WERI-Rb-1 (cell line): ENCODE measurements at regions not wholly inside any gene's neighbourhood (a gene's known extent, or its start where the extent isn't known, plus 50 kb on each side); places are given as distances from the start of the nearest gene placed in this dataset.
A peak's percentile ranks its signal among the peaks of the same experiment; 100 is the strongest.

Source experiments
- DNase-seq: peaks from one replicate; pipeline ENCODE4 v3.0.0-alpha.2; 2020
- H3K27ac ChIP-seq: fragments of 250-450 bp; sonication (Bioruptor Pico); 2 replicates; pipeline ENCODE4 v1.5.1; 2020; ENCODE audit warnings: mild to moderate bottlenecking, moderate library complexity
- H3K27me3 ChIP-seq: fragments of 250-450 bp; sonication (Bioruptor Pico); 2 replicates; pipeline ENCODE4 v1.5.1; 2021; ENCODE audit warnings: mild to moderate bottlenecking, low read depth, moderate library complexity; ENCODE audit not compliant: insufficient read depth, severe bottlenecking
- H3K36me3 ChIP-seq: fragments of 250-450 bp; sonication (Bioruptor Pico); 2 replicates; pipeline ENCODE4 v1.5.1; 2020; ENCODE audit warnings: mild to moderate bottlenecking, moderate library complexity
- H3K4me3 ChIP-seq: 2 replicates; pipeline ENCODE4 v1.5.1; 2011; ENCODE audit warnings: low read depth, mild to moderate bottlenecking, control low read depth, low read length
- H3K9me3 ChIP-seq: fragments of 250-450 bp; sonication (Bioruptor Pico); 2 replicates; pipeline ENCODE4 v1.5.1; 2021; ENCODE audit warnings: mild to moderate bottlenecking, moderate library complexity; ENCODE audit not compliant: severe bottlenecking
- CTCF ChIP-seq: IDR thresholded peaks from 2 replicates; pipeline ENCODE4 v1.5.1; 2011; ENCODE audit warnings: low read depth, mild to moderate bottlenecking, control low read depth, inconsistent platforms, low read length

- peak overlapping the region; percentile 36 for H3K4me3 ChIP-seq
These were observed 753.9 kb downstream of the OLFM4 start for GRCh38 chr13:53782488-53782961.

GRCh38 chr13:53783471-53783870 is 754.9 kb downstream of the OLFM4 start:
- no peak for TF ChIP-seq CTCF
- DNase-seq = no peak
- no peak overlapping the region for H3K4me3 ChIP-seq
- H3K27ac ChIP-seq = no peak overlapping the region
- no peaks in the 10 kb centered on the region for H3K36me3 ChIP-seq
- no peaks in the 10 kb centered on the region for H3K9me3 ChIP-seq
- H3K27me3 ChIP-seq = no peaks in the 10 kb centered on the region

More at GRCh38 chr13:53782488-53782961, 753.9 kb downstream of the OLFM4 start:
- Histone ChIP-seq H3K9me3 (no peaks in the 10 kb centered on the region), H3K27me3 (no peaks in the 10 kb centered on the region), H3K36me3 (no peaks in the 10 kb centered on the region), H3K27ac (peak overlapping the region; percentile 69; the same call in 1 of the 2 replicates)
- peak; percentile 41; the same call in 1 of the 2 replicates for TF ChIP-seq CTCF
- DNase-seq = peak; percentile 30

GRCh38 chr13:53788286-53788685 is 759.7 kb downstream of the OLFM4 start:
- no peak for TF ChIP-seq CTCF
- H3K27ac ChIP-seq = no peak overlapping the region
- H3K36me3 ChIP-seq = no peaks in the 10 kb centered on the region
- no peaks in the 10 kb centered on the region for H3K9me3 ChIP-seq
- H3K4me3 ChIP-seq = no peak overlapping the region
- no peaks in the 10 kb centered on the region for H3K27me3 ChIP-seq
- no peak for DNase-seq

GRCh38 chr13:53800011-53800410 is 771.4 kb downstream of the OLFM4 start:
- Histone ChIP-seq H3K9me3 (no peaks in the 10 kb centered on the region), H3K27ac (no peak overlapping the region), H3K36me3 (no peaks in the 10 kb centered on the region), H3K4me3 (no peak overlapping the region), H3K27me3 (no peaks in the 10 kb centered on the region)
- DNase-seq = no peak
- no peak for TF ChIP-seq CTCF

DNA sequence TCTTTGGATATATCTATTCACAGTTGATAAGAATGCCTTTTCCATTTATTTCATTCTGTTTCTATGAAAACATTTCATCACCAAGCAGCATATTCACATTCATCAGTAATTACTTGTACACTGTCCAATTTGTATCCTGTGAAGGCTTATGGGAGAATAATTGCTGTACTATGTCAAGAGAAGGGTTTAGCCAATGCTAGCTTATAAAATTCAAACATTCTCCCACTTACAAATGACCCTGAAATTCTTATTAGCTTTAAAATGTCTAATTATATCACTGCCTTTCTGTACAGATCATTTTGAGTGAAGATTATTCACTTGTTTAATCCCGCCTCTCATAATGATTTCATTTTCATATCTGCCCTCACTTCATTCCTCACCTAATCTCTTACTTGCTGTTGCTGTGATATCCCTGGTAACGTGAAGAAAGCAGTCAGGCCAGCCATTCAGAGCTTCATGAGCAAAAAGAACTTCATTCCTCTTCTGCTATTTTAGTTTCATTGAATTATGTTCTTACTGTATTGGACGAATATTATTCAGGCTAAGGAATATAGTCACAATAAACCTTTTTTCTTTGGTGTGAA is 778.7 kb downstream of the OLFM4 start:
- no peak for TF ChIP-seq CTCF
- H3K27me3 ChIP-seq = no peaks in the 10 kb centered on the region
- H3K36me3 ChIP-seq = no peaks in the 10 kb centered on the region
- DNase-seq = no peak
- no peak overlapping the region for H3K4me3 ChIP-seq
- H3K27ac ChIP-seq = no peak overlapping the region
- no peaks in the 10 kb centered on the region for H3K9me3 ChIP-seq

DNA sequence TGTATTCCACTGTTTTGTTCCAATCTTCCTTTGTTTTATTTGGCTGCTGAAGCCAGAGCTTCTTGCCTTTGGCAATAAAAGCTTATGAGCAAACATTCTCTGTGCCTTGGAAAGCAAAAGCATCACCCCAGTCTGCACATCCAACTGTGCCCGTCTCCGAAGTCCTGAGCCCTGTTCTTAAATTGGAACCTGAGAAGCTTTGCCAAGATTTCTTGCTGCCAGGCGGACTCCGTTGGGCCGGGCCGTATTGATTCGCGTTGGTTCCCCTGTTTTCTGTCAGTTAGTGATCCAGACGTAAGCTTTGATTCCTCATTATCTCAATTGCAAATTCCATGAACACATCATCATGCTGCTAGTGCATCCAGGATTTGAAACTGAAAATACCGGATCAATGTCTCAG is 793.0 kb downstream of the OLFM4 start:
- H3K27me3 ChIP-seq = no peaks in the 10 kb centered on the region
- no peak for DNase-seq
- TF ChIP-seq CTCF = no peak
- no peak overlapping the region for H3K27ac ChIP-seq
- no peak overlapping the region for H3K4me3 ChIP-seq
- H3K36me3 ChIP-seq = no peaks in the 10 kb centered on the region
- no peaks in the 10 kb centered on the region for H3K9me3 ChIP-seq
